ENCODE measurements at regions not wholly inside any gene's neighbourhood (a gene's known extent, or its start where the extent isn't known, plus 50 kb on each side); places are given as distances from the start of the nearest gene placed in this dataset.
"Not testable (repeated sequence)": the region's sequence is repeated elsewhere in the genome, so short reads cannot be mapped to it uniquely, and the experiment has no call there.

DNA sequence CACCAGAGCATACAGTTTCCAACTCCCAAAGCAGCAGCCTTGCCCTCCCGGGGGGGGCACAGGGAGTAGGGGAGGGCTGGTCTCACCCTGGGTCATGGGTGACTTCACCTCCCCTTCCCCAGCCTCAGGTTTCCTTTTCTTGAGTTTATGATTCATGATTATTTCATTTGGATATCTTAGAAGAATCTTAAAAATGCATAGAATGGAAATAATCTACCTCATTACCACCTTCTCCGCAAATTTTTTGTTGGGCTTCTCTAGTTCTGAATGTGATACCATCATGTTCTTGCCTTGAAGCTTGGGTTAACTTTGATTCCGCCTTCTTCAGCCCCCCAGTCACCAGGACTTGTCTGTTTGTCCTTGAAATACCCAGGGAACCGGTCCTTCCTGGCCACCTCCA lies 148.8 kb upstream of the ROPN1 start:
- no peak for DNase-seq

DNA sequence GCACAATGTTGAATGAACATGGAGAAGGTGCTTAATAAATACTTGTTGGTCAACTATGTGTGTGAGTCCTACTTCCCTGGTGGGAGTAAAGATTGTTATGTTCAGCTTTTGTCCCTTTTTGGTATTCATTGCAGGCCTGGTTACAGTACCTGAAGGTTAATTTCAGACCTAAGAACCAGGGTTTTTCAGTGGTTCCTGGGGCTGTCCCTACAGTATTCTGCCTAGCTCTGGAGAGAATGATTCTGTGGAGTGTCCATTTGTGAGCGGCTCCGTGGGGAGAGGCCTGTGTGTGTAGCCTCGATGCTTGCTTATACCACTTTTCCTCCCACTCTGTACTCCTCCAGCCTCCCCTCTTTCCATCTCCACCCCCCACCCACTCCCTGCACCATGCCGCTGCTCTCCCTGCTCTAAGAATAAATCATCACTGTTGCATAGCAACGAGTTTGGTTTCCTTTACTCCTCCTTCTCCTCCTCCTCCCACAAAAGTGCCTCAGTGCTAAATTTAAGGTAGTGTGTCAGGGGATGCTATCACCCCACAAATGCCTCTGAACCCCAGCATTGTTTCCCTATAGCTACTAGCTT lies 150.6 kb upstream of the ROPN1 start:
- no peak for DNase-seq

DNA sequence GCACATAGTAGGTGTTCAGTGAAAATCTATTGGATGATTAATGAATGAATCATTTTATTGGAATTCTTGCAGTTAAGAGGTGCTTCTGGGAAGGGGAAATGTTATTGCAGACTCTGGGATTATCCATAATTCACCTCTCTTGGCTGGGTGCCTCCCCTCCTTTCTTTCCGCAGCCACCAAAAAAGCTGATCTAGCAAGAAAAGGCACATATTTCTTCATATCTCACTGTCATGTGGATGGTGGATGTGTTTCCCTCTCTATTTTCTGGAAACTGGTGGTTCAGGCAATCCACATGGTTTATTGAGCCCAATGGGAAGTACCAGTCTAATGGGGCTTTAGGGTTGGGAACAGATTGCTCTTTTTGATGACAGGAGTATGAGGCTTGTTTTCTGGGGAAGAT lies 151.1 kb upstream of the ROPN1 start:
- DNase-seq, result no peak

DNA sequence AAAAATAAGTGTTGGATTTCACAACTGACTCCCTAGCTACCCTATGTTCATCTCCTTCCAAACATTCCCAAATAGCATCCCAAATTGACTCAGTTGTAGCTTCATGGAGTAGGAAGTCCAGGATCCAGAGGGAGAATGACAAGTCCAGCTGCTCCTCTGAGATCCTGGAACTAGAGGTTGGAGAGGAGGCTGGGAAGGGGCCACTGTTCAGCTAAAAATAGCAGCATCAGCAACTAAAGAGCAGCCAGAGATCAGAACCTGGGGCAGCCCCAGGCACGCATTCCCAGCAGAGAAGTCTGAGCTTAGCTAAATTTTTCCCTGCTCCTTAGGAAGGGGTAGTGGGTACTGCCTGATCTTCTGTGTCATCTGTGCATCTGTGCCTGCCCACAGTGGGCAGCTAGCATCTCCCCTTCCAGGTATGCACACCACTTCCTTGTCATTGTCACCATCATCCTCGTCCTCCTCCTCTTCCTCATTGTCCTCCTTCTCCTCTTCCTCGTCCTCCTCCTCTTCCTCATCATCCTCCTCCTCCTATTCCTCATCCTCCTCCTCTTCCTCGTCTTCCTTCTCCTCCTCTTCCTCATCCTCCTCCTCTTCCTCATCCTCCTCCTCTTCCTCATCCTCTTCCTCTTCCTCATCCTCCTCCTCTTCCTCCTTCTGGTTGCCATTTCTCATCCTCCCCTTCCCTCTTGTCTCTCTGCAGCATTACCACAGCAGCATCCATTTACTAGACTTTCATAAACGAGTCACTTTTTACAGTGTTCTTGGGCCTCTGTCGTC lies 152.3 kb upstream of the ROPN1 start:
- DNase-seq, result no peak

DNA sequence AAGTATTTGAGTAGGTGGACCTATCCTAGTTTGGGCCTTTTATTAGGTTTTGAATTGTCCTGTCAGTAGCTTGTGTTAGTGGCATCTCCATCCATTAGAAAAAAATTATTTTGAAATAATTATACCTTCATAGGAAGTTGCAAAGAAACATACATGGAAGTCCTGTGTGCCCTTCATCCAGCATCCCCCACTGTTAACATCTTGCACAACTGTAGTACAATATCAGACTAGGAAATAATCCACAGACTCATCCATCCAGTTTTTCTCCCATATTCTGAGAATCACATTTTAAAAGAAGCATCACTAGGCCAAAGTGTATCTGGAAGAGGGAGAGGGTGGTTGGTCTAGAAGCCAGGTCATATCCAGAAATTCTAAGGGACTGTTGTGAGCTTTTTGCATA lies 155.5 kb upstream of the ROPN1 start:
- DNase-seq, result no peak

DNA sequence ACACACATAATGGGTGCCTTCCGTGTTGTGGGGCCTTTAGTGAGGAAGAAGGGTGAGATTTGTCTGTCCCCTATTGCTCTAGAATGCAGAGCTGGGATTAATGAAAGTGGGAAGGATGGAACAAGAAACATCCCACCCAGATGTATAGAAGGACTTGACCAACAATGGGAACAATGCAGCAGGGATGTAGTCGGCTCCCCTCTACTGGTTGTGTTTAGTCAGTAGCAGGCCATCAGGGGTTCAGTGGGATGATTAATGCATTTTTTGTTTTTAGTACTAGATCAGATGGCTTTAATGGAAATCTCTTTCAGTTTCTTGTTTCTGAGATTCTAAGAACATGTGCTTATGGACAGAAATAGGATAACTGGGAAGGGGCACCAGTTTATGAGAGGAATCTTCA lies 156.0 kb upstream of the ROPN1 start:
- DNase-seq, result no peak

DNA sequence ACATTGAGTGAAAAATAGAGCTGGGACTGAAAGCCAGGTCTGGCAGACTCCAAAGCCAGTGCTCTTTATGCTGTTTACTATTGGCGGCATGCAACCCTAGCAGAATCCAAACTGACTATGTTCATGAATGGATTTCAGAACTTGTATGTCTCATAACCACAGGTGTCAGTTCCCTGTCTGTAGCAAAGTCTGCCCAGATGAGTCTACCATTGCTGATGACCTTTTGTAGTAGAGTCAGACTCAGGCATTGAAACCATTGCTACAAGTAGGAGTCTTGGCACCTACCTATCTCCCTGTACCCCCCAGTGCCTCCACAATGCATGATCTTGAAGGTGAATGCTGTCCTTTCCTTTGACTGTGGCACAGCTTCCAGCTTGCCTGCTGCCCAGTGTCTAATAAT lies 157.2 kb upstream of the ROPN1 start:
- DNase-seq, result no peak

DNA sequence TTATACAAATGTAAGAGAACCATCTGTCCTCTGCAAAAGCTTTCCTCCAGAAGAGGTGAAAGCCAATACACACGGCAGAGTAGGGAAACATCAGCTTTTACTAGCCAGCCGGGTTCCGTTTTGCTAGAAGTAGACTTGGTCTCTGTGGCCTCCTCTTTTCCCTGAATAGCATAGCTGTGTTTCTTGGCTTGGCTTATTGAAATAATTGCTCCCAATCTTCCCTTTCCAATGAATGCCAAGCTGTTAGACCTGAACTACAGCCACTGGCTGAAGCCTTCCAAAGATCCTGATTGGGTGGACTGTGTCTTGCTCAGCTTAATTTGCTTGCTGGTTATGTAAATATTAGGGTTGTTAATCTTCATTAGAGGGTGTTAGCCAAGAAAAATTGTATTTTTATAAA lies 157.8 kb upstream of the ROPN1 start:
- DNase-seq, result no peak

DNA sequence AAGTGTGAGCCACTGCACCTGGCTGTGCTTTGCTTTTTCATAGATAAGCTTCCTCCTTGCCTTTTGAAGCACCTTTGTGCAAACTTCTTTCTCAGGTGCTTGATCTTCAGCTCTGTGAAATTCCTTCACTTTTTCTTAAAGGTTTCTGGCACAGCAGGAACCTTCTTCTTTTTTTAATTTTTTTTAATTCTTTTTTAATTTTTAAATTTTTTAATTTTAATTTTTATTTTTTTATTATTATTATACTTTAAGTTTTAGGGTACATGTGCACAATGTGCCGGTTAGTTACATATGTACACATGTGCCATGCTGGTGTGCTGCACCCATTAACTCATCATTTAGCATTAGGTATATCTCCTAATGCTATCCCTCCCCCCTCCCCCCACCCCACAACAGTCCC lies 161.0 kb upstream of the ROPN1 start:
- not testable (repeated sequence) for DNase-seq

DNA sequence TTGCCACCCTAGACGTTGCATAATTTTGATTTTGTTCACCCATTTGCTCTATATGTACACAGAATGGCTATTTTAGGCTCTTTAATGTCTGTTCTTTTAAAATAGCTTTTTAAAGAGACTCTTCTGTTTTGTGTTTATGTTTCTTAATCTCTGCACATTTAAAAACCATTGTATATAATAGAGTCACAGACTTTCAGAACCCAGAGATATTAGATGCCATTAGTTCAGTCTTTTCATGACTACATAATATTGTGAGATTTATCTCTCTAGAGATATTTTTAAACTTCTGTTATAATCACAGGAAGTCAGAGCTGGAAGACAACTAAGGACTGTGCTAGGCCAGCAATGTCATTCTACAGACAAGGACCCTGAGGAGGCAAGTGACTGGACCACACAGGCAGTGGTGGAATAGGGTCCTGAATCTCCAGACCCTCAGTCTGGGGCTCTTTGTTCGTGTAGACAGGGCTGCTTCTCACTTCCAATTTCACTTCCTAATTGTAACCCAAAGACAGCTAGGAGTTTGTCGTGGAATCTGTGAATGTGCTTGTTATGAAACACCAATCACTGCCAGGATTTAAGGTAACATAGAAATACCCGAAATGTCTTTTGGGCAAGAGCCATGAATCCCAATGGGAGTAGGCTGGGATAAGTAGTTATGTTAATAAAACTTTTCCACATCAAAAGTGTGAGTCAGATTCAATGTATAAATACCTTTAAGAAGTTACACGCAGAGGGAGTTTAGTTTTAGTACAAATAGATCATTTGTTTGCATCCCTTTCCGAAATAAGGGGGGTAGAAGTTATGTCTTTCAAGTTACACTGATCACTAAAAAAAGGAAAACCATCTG lies 165.2 kb upstream of the ROPN1 start:
- DNase-seq, result no peak

DNA sequence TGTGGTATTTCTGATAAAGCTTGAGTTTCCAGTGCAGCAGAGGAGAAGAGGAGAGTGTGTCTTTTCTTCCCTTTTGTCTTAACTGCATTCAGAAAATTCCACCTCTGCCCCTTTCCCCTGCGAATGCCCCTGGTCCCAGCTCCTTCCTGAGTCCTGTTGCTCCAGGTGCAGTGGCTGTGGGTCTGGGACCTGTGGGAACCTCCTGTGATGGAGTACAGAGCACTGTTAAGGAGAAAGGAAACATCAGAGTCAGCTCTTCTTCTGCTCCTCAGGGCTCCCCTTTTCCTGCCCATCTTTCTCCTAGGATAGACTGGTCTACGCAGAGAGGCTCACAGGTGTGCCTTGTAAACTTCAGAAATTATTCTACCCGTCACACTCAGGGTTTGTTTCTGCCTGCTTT lies 165.8 kb upstream of the ROPN1 start:
- no peak for DNase-seq

DNA sequence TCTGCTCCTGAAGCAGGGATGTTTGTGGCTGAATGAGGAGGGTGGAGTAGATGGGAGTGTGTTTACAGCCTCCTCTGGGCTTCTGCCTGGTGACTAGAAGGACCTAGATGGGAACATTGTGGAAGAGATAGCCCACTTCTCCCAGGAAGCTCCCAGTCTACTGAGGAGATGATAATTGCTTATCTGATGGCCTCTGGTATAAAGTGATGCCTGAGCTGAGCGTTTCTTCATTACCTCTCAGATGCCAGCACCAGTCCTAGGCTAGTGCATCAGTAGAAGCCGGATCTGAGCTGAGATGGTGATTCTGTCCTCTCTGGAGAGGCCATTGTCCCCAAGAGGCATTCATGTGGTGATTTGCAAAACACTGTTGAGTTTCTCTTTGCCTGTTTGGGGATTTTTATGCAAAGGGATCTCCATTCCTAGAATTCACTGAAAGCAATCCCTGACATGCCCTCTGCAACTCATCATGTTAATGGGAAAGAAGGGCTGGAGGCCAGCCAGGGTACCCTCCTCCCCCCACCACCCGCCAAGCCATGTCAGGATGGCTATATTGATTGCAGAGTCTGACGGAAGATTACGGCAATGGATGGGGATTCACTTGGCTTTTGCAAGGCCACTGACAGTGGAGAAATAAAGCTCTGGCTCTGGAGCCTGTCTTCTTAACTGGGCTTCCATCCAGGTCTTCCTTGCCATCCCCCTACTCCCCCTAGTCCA lies 166.4 kb upstream of the ROPN1 start:
- no peak for DNase-seq

DNA sequence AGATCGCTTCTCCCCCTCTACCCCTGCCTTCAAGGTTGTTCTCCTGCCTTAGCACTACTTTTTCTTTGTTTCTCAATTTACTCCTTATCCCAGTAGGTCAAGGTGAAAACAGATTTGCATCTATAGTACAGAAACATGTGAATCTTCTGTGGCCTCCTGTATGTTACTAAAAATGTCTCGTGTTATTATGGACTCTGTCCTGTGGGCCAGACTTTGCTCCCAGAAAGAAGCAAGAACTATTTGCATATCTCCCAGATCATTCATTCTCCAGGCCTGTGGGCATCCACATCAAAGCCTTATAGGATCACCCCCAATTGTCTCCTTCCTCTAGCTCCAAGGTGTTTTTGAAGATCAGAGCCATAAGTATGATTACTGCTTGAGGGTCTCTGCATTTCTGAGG lies 169.5 kb upstream of the ROPN1 start:
- DNase-seq, result no peak

DNA sequence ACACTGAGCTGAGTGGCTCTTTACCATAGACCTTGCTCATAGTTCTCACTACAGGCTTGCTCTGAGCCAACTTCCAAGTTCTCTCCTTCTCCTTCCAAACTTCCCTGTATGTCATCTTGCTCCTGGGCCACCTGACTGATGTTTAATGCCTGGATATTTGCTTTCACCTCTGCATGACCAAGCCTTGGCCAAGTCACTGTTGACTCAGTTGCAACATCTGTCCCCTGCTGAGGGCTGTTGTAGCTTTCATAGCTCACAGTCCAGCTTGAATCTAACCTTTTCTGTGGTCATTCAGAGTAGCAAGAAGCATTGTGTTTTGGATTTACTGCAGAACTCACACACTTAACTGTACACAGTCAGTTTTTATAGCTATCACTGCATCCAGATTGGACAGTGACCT lies 171.8 kb upstream of the ROPN1 start:
- no peak for DNase-seq

DNA sequence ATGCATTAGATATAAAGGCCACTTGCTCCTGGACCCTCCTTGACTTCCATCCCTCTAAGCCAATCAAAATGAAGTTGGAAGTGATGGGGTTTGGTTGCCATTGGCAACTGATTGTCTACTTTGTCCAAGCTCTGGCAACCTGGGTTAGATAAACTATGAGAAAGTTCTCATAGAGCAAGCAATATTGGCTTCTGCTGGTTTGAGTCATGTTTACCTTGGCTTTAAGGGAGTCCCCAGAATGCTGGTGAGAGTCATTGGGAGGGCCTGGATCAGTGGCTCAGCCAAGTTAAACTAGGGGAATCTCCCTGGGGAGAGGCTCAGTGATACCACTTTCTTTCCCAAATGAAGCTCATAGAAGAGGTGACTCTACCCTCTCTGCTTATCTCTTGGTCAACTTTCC lies 176.3 kb upstream of the ROPN1 start:
- no peak for DNase-seq

DNA sequence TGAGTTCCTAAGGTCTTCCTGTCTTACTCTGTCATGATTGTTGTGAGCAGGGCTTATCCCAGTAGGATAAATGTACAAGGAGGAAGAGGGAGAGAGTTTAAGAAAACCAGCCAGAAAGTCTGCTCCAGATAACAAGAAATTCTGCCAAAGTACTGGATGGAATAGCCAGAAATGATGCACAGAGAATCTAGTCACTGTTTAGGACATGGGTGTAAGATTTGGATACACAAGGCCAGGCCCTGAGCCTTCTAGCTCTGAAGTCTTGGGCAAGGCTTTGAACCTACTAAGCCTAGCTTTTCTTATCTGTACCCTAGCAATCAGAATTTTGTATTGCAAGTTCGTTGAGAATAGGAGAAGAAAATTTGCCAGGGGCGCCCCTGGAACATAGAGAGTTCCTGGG lies 180.4 kb upstream of the ROPN1 start:
- no peak for DNase-seq

DNA sequence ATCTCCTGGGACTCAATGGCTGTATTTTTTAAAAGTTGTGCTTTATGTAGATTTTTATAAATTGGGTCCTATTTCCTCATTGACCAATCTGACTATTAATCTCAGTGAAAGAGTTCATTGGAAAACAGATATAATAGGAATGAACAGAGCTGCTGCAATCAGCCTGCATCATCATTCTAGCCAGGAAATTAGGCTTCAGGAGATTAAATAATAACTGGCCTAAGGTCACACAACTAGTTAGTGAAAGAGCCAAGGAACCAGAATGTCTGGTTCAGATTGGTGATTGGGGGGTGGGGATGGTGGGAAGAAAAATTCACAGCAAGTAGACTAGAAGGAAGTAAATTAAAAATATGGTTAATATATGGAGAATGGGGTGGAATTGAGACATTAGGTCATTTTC lies 180.9 kb upstream of the ROPN1 start:
- DNase-seq, result no peak

DNA sequence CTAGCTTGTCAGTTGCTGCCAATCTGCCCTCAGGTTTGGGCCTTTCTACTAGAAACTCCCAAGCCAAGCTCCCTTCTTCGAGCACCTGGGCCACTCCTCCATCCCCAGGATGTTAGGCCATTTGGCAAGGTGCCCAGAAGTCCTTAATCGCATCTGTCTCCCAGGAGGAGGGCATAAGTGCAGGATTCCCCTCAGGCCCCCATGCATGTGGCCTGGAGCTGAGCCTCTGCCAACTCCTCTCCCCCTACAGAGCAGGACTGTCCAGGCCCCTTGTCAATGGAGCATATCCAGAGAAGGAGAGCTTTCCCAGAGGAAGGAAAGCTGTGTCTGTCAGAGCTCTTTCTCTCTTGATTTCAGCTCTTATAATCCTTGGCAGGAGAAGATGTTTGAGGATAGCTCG lies 182.6 kb upstream of the ROPN1 start:
- DNase-seq, result no peak

DNA sequence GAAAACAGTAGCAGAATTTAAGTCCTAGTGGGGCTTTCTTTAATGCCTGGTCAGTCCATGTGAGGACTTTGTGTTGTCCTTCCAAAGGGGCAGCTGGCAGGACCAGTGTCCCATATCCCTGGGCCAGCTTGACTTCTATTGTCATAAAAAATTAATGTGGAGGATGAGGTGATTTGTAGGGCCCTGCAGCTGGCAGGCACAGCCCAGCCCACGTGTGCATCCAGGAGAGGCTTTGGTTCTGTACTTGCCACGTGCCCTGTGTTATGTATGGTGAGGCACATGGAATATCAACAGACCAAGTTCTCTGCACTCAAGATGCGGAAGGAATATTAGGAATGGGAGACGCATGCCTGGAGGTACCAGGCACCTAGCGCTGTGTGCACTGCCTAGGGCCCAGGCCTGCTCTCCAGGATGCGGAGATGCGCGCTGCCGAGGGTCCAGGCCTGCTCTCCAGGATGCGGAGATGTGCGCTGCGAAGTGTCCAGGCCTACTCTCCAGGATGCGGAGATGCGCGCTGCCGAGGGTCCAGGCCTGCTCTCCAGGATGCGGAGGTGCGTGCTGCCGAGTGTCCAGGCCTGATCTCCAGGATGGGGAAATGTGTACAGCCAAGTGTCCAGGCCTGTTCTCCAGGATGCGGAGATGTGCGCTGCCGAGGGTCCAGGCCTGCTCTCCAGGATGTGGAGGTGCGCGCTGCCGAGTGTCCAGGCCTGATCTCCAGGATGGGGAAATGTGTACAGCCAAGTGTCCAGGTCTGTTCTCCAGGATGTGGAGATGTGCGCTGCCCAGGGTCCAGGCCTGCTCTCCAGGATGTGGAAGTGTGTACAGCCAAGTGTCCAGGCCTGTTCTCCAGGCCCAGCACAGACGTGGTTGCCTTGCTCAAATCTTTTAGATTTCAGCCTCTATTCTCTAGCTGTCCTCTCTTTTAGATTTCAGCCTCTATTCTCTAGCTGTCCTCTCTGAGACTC lies 183.3 kb upstream of the ROPN1 start:
- no peak for DNase-seq

DNA sequence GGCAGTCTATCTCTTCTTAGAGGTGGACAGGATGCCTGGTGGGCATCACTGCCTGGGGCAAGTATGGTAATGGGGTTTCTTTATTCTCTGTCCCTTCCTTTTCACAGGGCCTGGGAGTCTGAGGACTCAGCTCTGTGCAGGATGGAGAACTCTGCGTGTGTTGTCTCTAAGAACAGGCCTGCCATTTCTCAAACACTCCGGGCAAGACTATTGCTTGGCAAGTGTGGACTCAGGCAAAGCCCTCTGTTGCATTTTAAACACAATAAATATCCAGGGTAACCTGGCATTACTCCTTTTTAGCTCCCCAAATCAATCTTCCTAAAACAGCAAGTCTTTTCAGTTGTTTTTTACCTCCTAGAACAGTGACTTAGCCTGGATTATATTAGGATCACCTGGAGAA lies 185.1 kb upstream of the ROPN1 start:
- no peak for DNase-seq

DNA sequence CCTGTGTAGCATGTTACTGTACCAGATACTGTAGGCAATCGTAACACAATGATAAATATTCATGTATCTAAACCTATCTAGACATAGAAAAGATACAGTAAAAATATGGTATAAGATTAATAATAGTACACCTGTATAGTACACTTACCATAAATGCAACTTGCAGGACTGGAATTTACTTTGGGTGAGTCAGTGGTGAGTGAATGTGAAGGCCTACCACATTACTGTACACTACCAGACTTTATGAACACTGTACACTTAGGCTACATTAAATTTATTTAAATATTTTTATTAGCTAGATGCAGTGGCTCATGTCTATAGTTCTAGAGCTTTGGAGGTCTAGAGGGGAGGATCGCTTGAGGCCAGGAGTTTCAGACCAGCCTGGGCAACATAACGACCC lies 186.6 kb upstream of the ROPN1 start:
- DNase-seq, result no peak

DNA sequence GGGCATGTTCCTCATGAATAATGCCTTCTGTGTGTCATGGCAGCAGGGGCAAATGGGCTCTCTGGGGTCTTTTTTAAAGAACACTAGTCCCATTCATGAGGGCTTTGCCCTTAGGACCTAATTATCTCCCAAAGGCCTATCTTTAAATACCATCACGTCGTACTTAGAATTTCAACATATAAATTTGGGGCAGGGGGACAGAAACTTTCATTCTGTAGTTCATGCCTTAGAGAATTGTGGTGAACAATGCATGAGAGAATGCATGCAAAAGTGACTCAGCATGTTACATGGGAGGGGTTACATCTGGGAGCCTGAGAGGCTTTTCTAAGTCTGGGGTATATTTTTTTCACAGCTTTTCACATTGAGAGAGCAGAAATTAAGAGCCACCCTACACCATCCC lies 208.5 kb upstream of the ROPN1 start:
- DNase-seq, result no peak
